Keratinocyte (primary cell): ENCODE measurements at regions not wholly inside any gene's neighbourhood (a gene's known extent, or its start where the extent isn't known, plus 50 kb on each side); places are given as distances from the start of the nearest gene placed in this dataset.

ENCODE experiments used
- DNase-seq: peaks from one replicate; pipeline ENCODE4 v3.0.0-alpha.2; 2011; ENCODE audit warnings: low read depth, missing footprints, low spot score
- FAIRE-seq: peaks from 2 replicates; lab custom pipeline; 2011; peaks lifted over from hg19 to GRCh38; lab: Jason Lieb, UNC
- H2AFZ ChIP-seq: 2 replicates; pipeline ENCODE4 v1.6.0; 2012; ENCODE audit warnings: low read length, control low read depth, inconsistent platforms; ENCODE audit not compliant: control insufficient read depth
- H3K27ac ChIP-seq: 2 replicates; pipeline ENCODE4 v1.5.1; 2011; ENCODE audit warnings: low read length; ENCODE audit not compliant: control insufficient read depth, insufficient read depth
- H3K27me3 ChIP-seq: 3 replicates; pipeline ENCODE4 v1.6.0; 2011; ENCODE audit warnings: low read length; ENCODE audit not compliant: control insufficient read depth, insufficient read depth; ENCODE audit errors: extremely low read depth
- H3K36me3 ChIP-seq, 2 experiments: 2 replicates in 1 of 2; 3 replicates in 1 of 2; pipeline ENCODE4 v1.5.1; 2011; ENCODE audit warnings: low read length in 2 of 2, mild to moderate bottlenecking in 1 of 2; ENCODE audit not compliant: control insufficient read depth in 2 of 2, insufficient read depth in 2 of 2; ENCODE audit errors: extremely low read depth in 1 of 2
- H3K4me1 ChIP-seq: 3 replicates; pipeline ENCODE4 v1.5.1; 2011; ENCODE audit warnings: low read length; ENCODE audit not compliant: control insufficient read depth, insufficient read depth; ENCODE audit errors: extremely low read depth
- H3K4me2 ChIP-seq: 3 replicates; pipeline ENCODE4 v1.6.0; 2011; ENCODE audit warnings: low read depth, low read length; ENCODE audit not compliant: control insufficient read depth, insufficient read depth; ENCODE audit errors: extremely low read depth
- H3K4me3 ChIP-seq, 3 experiments: fragments of 200-600 bp in 1 of 3; sonication (generic) in 1 of 3; 2 replicates in 2 of 3; 3 replicates in 1 of 3; pipeline ENCODE4 v1.5.1; 2011 to 2016; ENCODE audit warnings: low read length in 3 of 3, mild to moderate bottlenecking in 3 of 3, control low read depth in 2 of 3, inconsistent platforms in 1 of 3, low read depth in 1 of 3, mixed read lengths in 1 of 3, mixed run types in 1 of 3, moderate library complexity in 1 of 3; ENCODE audit not compliant: control insufficient read depth in 2 of 3, insufficient read depth in 2 of 3; ENCODE audit errors: extremely low read depth in 1 of 3
- H3K79me2 ChIP-seq: 2 replicates; pipeline ENCODE4 v1.6.0; 2012; ENCODE audit warnings: low read length; ENCODE audit not compliant: control insufficient read depth, insufficient read depth
- H3K9ac ChIP-seq: 3 replicates; pipeline ENCODE4 v1.6.0; 2011; ENCODE audit warnings: low read length; ENCODE audit not compliant: control insufficient read depth, insufficient read depth; ENCODE audit errors: extremely low read depth
- H3K9me1 ChIP-seq: 3 replicates; pipeline ENCODE4 v1.6.0; 2011; ENCODE audit warnings: low read length; ENCODE audit not compliant: control insufficient read depth, insufficient read depth; ENCODE audit errors: extremely low read depth
- H3K9me3 ChIP-seq: 2 replicates; pipeline ENCODE4 v1.5.1; 2012; ENCODE audit warnings: low read depth, low read length; ENCODE audit not compliant: control insufficient read depth
- H4K20me1 ChIP-seq: 3 replicates; pipeline ENCODE4 v1.6.0; 2011; ENCODE audit warnings: low read length; ENCODE audit not compliant: control insufficient read depth, insufficient read depth; ENCODE audit errors: extremely low read depth
- CTCF ChIP-seq, 3 experiments: IDR thresholded peaks in 1 of 3; conservative IDR thresholded peaks in 1 of 3; optimal IDR thresholded peaks in 1 of 3; 2 replicates in 2 of 3; 3 replicates in 1 of 3; pipeline versions ENCODE3 to v1.5.1; 2011; ENCODE audit warnings: low read length in 3 of 3, mild to moderate bottlenecking in 3 of 3, moderate library complexity in 2 of 3, control low read depth in 1 of 3, inconsistent platforms in 1 of 3; ENCODE audit not compliant: insufficient read depth in 2 of 3; ENCODE audit errors: extremely low read depth in 1 of 3
- EZH2 ChIP-seq: IDR thresholded peaks from one replicate; pipeline ENCODE4 v1.6.1; 2012; ENCODE audit warnings: inconsistent platforms, mild to moderate bottlenecking, low read length, moderate library complexity
- dilution Hi-C: fragments of 300-500 bp; cut with MboI; formaldehyde crosslinking; loops from one replicate; pipeline ENCODE4 v1.7.0; 2020; ENCODE audit warnings: low sequenced_read_pairs; ENCODE audit not compliant: extremely low pct_ligation_motif_present

GRCh38 chr13:80787604-80788003 is 446.7 kb upstream of the SPRY2 start:
- Histone ChIP-seq H3K27ac (no peak overlapping the region), H3K36me3 (no peaks in the 10 kb centered on the region), H3K9me3 (no peaks in the 10 kb centered on the region), H4K20me1 (no peaks in the 10 kb centered on the region), H2AFZ (no peak overlapping the region), H3K9me1 (no peaks in the 10 kb centered on the region), H3K4me1 (no peaks in the 10 kb centered on the region), H3K79me2 (no peaks in the 10 kb centered on the region), H3K27me3 (no peaks in the 10 kb centered on the region), H3K4me2 (no peak overlapping the region), H3K9ac (no peak overlapping the region), H3K4me3 (no peak overlapping the region)
- TF ChIP-seq CTCF (optimal IDR thresholded peaks at IDR 0.05 in 1 of 3, IDR thresholded peaks at IDR 0.05 in 1 of 3, conservative IDR thresholded peaks at IDR 0.05 in 1 of 3; ENCODE audit: extremely low read depth in 1 of 3, insufficient read depth in 2 of 3, low read length in 3 of 3) (no peak), EZH2 (no peak)
- no peak for DNase-seq
- FAIRE-seq: no peak
- dilution Hi-C loops: no loop called here

- no peak overlapping the region for H3K4me3 ChIP-seq
- dilution Hi-C loops: no loop called here
- H3K9me1 ChIP-seq: no peaks in the 10 kb centered on the region
- no peaks in the 10 kb centered on the region for H3K9me3 ChIP-seq
- no peaks in the 10 kb centered on the region for H3K36me3 ChIP-seq
- no peak for TF ChIP-seq EZH2
- no peak for TF ChIP-seq CTCF (optimal IDR thresholded peaks at IDR 0.05 in 1 of 3, IDR thresholded peaks at IDR 0.05 in 1 of 3, conservative IDR thresholded peaks at IDR 0.05 in 1 of 3; ENCODE audit: extremely low read depth in 1 of 3, insufficient read depth in 2 of 3, low read length in 3 of 3)
- no peak for FAIRE-seq
- H4K20me1 ChIP-seq: no peaks in the 10 kb centered on the region
- no peak overlapping the region for H3K9ac ChIP-seq
- H3K79me2 ChIP-seq: no peaks in the 10 kb centered on the region
- peaks cover 3% of the 10 kb centered on the region for H3K4me1 ChIP-seq
- H3K4me2 ChIP-seq: no peak overlapping the region
- no peaks in the 10 kb centered on the region for H3K27me3 ChIP-seq
- no peak for DNase-seq
- no peak overlapping the region for H3K27ac ChIP-seq
- no peak overlapping the region for H2AFZ ChIP-seq
Measured at GRCh38 chr13:80783926-80784565, 443.1 kb upstream of the SPRY2 start.
